NCI-H226 (cell line): ENCODE measurements at regions not wholly inside any gene's neighbourhood (a gene's known extent, or its start where the extent isn't known, plus 50 kb on each side); places are given as distances from the start of the nearest gene placed in this dataset.

ENCODE experiments used
- DNase-seq: peaks from one replicate; pipeline ENCODE4 v3.0.0-alpha.2; 2015

GRCh38 chr18:22545066-22545760 is 127.5 kb upstream of the CTAGE1 start:
- DNase-seq, result no peak

GRCh38 chr18:22546905-22547570 is 129.3 kb upstream of the CTAGE1 start:
- DNase-seq, result no peak

- no peak for DNase-seq
Measured at GRCh38 chr18:22547807-22548561, 130.3 kb upstream of the CTAGE1 start.

DNA sequence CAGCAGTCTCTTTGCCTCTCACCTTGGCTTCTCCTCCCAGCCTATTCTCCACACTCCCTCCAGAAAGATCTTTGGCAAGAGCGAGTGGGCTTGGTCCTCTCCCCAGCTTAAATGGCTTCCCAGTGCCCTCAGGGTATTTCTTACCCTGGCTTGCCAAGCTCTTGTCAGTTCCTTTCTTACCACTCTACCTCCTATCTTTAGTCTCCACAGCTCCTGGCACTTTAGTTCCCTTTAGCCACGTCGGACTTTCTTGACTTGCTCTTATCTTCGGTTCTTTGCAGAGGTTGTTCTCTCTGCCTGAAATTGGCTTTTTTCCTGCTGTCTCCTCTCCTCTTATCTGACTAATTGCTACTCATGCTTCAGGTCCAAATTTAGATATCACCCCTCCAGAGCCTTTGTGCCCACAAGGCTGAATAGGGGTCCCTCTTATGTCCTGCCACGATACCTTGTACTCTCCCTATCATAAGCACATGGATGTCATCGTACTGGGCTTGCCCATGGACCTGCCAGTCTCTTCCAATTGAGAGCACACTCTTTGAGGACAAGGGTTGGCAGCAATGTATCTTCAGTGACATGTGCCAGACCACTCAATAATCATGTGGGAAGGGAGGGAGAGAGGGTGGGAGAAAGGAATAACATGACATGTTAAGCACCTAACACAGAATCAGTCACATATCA is 131.7 kb upstream of the CTAGE1 start:
- DNase-seq, result peak; percentile 20

GRCh38 chr18:22550366-22550765 is 132.7 kb upstream of the CTAGE1 start:
- DNase-seq, result no peak

DNA sequence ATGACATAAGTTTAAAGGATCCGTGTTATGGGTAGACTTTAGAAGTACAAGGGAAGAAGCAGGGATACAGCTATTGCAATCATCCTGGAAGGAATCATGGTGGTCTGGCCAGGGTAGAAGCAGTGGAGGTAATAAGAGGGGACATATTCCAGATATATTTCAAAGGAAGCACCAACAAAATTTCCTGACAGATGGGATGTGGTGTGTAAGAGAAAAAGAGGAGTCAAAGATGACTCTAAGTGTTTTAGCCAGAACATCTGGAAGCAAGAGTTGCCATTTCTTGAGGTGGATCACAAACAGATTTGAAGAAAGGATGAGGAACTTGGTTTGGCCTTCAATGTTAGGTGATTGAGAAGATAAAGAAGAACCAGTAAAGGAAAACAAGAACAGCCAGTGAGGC is 133.1 kb upstream of the CTAGE1 start:
- no peak for DNase-seq

DNA sequence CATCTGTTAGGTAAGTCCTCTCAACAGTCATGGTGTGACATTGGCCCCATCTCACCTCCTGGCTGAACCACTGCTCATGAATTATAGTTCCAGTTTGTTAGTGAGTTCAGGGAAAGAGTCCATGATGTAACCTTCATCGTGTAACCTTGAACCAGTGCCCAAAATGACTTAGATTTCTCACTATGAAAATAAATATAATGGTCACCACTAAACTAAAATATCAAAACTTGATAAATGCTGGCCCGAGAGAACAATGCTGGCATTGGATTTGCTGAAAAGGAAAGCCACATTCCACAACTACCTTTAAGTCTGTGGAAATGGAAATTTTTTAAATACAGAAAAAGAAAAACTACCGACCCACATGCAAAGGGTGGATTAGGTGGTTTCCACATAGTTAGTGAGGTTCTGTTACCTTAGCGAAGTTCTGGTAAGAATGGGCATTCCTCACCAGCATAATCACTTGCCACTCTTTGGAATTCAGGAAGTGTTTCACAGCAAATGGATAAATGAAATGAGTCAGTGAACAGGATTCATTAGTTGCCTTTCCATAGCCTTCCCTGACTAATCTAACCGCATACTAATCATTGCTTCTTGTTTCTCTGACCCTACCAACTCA is 133.9 kb upstream of the CTAGE1 start:
- peak; percentile 98 for DNase-seq

GRCh38 chr18:22552254-22552653 is 134.5 kb upstream of the CTAGE1 start:
- peak; percentile 75 for DNase-seq

DNA sequence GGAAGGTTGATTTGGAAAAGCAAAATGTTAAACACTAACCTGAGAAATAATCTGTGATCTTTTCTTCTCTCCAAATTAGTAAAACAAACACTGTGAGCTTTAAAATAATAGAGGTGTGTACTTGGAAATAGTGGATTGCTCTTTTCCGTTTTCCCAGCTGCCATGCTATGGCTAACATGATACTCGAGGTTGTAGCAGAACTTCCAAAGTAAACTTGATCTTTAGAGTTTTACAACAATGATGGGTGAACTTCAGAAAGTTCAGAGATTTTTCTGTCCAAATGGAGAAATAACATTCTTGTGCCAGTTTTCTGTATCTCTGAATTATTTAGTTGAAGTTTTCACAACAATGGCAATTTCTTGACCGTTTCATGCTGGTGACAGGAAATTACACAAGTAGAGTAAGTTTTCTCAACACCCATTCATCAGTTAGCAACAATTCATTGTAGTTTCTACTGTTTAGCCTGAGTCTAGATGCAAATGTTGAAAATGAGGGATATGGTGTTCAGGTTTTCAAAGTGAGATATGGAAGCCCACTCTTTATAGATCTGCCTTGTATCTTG is 135.3 kb upstream of the CTAGE1 start:
- no peak for DNase-seq

DNA sequence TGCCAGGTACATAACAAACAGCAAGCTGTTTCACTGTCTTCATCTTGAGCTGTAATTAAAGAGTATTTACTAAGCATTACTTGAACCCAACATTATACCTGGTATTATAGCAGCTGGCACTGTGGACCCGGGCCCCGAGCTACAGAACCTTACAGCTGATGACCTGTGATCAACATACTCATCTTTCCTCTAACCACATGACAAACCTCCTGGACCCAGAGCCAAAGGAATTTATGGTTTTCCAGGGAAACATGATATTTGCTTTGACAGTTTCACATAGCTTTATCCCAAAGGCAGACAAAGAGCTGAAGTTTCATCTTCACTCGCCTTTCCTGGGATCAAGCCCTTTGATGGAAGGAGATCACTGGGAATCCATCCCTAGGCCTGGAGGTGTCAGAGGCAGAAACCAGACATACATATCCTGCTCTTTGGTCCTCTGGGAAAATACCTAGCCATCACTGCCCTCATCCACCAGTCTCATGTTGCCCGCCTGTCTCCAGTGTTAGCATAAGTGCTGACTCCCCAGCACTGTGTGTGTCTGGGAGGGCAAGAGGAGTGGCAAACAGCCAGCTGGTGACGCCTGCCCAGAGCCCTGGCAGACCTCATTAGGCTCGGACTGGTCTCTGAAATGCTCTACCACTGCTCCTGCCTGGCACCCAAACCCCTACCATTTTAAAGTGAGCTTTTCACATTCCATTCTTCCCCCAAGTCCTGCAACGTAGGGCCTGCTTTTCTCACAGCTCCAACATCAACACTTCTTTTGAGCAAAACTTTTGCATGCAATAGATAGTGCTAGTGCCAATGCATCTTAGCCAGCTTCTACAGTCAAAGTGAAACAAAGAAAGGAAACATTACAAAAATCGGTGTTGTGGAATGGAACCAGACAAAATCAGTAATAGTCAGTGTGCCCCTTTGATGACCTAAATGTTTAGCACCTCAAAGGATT is 138.8 kb upstream of the CTAGE1 start:
- DNase-seq, result peak; percentile 71

GRCh38 chr18:22557168-22557941 is 139.6 kb upstream of the CTAGE1 start:
- peak; percentile 67 for DNase-seq

DNA sequence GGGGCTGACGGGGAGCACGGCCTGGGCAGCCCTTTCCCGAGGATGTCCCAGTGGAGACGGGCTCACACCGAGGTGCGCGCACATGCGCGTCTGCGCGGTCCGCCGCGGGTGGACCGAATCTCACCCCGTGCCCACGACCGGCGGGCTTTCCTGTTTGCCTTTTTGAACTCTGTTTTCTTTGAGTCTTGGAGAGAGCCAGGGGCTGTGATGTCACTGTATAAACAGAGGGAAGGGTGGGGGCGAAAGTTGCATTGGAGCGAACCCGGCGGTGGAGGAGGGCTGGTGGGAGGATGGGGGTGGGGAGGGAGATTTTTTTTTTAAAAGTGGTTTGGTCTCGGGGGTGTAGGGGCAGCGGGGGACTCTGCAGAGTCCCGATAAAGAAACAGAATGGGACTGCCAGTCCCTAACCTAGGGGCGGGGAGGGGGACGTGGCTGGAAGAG is 141.2 kb upstream of the CTAGE1 start:
- peak; percentile 75 for DNase-seq

GRCh38 chr18:22559414-22560274 is 141.9 kb upstream of the CTAGE1 start:
- peak; percentile 74 for DNase-seq

DNA sequence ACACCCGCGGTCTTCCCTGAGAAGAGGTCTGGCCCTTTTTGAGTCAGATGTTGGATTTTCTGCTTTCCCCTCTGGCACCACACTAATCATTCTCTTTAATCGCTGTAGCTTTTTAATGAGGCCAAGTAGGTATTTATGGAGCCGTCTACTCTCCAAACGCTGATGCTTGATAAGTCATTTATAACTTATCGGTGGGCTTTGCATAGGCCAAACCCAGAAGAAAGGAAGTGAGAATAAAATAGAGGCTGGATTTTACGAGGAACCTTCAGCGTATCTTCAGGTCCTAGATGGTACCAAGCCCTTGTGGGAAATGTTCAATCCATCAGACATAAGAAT is 142.5 kb upstream of the CTAGE1 start:
- no peak for DNase-seq

- DNase-seq, result no peak
Measured at GRCh38 chr18:22560797-22561196, 143.1 kb upstream of the CTAGE1 start.

DNA sequence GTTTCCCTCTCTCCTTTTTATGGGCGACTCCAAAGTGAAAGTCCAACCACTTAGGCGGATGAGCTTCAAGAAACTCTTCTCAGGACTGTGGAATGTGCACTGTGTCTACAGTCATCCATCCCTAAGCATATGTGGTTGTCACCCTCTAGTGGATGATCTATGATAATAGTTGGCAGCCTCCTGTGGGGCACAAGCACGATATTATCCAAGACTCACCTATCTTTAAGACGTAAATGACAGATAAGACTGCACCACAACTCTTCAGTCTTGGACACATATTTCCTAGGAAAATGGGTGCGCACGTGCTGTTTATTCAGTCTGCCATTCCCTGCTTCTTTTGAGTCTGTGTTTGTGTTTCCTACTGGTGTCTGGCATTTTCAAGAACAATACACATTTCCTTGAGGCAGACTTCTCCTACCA is 145.5 kb upstream of the CTAGE1 start:
- peak; percentile 91 for DNase-seq

GRCh38 chr18:22564036-22564435 is 146.3 kb upstream of the CTAGE1 start:
- peak; percentile 97 for DNase-seq

DNA sequence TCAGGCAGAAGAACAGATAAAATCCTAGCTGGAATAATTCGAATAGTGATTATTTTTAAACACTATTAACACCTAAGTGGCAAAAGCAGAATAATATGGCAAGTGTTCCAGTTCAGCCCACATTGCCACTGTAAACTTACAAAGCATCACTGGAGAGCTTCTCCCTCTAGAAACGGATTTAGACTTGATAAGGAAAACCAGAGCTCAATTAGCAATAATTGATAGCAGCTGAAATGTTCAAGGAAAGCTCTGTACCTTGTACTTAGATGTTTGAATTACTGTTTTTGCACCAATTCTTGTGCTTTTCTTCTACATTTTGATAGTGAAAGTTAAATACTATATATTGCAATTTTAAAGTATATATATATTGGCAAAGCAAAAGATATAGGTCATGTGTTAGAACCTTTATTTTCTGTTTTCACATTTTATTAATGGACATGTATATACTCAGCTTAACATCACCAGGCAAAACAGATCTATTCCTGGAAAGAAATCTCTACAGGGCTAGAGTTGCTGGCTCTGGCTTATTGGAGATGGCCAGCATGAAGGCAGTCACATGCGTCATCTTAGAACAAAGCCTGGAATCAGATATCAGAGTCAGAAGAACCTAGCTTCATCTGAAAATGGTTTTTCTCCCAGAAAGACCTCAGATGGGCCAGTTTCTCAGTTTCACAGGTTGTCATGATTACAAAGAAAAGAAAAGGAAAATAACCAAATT is 149.1 kb upstream of the CTAGE1 start:
- DNase-seq, result no peak

DNA sequence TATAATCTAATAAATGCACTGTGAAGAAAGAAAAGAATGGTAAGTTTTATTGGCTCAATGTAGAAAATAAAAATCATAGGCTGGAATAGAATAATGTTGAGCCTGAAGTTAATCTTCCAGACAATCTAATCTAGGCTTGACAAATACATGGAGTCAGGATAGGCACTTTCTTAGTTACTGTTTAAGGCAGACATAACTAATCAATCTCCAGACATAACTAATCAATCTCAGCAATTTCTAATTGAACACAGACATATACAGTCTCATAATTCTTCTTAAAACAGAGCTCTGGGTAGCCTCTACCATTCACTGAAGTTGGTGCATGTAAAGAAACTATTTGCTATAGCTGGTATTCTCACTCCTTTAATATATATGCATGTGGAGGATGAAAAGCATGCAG is 150.1 kb upstream of the CTAGE1 start:
- DNase-seq, result no peak
